ENCODE measurements at regions not wholly inside any gene's neighbourhood (a gene's known extent, or its start where the extent isn't known, plus 50 kb on each side); places are given as distances from the start of the nearest gene placed in this dataset.
"Not testable (repeated sequence)": the region's sequence is repeated elsewhere in the genome, so short reads cannot be mapped to it uniquely, and the experiment has no call there.

DNA sequence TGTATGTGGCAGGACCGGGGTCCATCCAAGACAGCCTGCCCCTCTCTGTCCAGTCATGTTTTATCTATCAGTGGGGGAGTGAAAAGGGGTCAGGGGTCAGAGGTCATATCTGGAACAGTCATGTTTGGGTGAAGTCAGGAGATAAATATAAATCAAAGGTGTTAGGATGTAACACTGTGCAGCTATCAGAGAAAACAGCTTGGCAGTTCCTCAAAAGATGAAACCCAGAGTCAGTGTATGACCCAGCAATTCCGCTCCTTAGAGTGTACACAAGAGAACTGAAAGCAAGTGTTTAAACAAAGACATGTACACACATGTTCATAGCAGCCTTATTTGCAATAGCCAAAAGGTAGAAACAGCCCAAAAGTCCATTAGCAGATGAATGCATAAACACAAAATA, 361.3 kb downstream of the FOXL1 start:
- no peak for DNase-seq

GRCh38 chr16:86941731-86942130, 363.4 kb downstream of the FOXL1 start:
- DNase-seq, result no peak

- DNase-seq, result no peak
Observed at GRCh38 chr16:86942151-86943051, 364.1 kb downstream of the FOXL1 start.

DNA sequence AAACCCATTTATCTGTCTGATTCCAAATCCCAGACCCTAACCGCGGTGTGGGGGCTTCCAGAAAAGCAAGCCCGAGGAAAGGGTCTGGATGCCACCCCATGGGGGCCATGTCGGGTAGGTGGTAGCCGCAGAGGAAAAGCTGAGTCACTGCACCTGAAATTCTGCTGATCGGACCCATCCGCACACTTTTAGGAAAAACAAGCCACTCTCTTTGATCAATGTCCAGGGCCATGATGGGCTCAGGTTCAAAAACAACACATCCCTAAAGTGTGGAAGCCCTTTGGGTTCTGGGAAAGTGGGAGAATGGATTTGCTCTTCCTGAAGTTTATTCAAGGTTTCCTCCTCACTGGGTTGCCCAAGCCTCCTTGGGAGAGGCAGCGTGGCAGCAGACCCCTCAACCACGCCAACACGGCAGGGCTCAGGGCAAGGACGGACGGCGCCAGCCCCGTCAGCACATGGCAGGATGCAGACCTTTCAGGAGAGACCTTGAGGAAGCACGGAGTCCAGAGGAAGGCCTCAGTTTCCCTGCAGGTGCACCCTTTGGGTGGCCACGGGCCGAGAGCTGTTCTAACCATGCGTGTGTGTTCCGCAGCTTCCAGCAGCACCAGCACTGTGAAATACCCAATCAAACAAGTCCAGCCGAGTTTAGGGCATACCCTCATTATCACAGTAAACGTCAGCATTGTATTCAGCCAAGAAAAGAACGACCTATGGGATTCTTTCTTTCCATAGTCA, 367.0 kb downstream of the FOXL1 start:
- no peak for DNase-seq

DNA sequence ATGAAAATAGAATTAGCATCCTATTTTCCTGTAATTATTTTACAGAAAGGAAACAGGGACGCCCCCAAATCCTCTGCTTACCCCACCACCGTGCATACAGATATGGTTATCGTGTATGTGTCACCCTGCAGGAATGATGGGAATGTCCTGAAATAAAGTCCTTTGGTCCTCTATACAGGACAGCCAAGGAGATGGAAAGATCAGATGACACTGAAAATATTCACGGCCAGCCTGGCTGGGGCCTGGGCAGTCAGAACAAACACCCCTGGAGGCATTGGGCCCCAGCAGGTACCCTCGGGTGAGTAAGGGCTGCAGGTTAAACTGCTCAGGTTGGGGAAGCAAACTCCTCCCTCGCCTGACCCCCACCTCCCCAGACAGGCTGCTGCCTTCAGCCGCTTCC, 368.0 kb downstream of the FOXL1 start:
- DNase-seq, result no peak

DNA sequence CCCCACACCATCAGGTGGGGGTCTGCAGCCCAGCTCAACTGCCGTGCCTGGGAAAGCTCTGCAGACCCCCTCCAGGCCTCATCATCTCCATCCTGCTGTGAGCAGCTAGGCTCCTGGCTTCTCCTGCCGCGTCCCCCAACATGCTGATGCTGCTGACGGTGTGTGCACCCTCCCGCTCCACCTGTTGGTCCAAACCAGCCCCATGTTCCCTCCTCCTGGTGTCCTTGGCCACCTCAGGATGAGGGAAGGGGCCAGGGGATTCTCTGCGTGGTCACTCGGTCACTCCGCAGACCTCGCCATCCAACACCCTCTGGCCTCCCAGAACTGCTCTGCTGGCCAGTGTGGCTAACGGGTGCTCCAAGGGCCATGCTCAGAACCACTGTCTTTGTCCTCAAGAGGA, 368.6 kb downstream of the FOXL1 start:
- no peak for DNase-seq

DNA sequence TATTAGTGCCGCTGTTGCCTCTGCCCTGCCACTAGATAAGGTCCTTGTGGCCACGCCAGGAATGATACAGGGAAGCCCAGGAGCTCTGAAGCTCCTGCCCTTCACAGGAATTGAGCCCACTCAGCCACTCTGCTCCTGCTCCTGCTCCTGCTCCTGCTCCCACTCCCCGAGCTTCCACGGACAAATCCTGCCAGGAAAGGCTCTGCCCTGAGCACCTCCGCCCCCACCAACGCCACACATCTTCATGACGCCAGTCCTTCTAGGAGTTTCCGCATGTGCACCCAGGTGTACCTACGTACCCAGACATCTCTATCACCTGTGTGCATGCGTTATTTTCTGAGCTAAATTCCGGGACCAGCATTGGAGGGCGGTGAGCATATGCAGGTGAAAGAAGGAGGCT, 369.1 kb downstream of the C16orf95 start:
- no peak for DNase-seq

GRCh38 chr16:86949116-86949515, 368.1 kb downstream of the C16orf95 start:
- no peak for DNase-seq

GRCh38 chr16:86949630-86950029, 367.6 kb downstream of the C16orf95 start:
- DNase-seq, result no peak

- no peak for DNase-seq
Observed at GRCh38 chr16:86951041-86951822, 366.0 kb downstream of the C16orf95 start.

GRCh38 chr16:86951831-86952598, 365.2 kb downstream of the C16orf95 start:
- DNase-seq, result no peak

DNA sequence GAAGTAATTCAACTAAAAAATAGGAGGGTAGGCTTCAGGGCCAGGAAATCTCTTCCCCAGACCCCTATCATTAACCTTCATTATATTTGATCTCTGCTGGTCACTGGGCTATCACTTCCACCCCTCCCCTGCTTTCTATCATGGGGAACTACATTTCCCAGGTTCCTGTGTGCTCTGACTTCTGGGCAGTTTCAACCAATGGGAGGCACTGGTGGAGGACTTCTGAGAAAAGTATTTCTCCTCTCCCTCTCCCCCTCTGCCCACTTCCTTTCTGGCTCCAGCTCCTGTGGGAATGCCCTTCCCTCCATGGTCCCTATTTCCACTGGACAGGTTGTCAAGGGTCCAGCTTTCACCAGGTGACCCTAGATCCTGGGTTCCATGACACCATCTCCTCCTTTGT, 364.4 kb downstream of the C16orf95 start:
- DNase-seq, result no peak

DNA sequence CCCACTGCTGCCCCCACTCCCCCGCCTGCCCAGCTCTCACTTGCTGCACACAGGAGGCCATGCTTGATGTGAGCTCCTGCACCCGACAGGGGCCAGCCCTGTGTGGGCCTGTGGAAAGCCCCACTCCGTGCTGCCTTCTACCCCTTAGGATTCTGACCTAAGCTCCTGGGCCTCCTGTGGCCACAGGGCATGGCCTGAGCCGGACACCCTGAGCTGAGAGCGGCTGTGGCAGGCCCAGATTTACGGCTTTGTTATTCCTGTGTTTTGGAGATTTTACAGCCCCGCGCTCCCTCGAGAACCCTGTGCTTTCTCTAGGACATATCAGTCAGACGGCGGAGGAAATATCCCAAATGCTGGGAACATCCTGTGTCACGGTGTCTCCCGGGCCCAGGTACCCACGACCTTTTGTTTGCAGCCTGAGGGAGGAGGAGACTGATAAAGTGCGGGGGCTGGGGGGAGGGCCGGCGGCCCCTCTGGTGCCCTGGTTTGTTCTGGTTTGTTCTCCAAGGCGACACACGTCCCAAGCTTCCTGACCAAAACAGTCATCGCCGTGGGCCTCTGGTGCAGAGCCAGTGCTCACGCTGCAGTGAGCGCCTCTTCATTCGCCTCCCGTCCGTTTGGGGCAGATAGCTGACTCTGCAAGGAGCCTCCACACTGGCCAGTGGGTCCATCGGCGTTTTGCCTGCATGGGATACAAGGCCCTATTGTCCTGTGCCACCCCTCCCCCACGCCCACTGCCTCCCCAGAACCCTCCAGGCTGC, 363.4 kb downstream of the C16orf95 start:
- DNase-seq, result no peak

DNA sequence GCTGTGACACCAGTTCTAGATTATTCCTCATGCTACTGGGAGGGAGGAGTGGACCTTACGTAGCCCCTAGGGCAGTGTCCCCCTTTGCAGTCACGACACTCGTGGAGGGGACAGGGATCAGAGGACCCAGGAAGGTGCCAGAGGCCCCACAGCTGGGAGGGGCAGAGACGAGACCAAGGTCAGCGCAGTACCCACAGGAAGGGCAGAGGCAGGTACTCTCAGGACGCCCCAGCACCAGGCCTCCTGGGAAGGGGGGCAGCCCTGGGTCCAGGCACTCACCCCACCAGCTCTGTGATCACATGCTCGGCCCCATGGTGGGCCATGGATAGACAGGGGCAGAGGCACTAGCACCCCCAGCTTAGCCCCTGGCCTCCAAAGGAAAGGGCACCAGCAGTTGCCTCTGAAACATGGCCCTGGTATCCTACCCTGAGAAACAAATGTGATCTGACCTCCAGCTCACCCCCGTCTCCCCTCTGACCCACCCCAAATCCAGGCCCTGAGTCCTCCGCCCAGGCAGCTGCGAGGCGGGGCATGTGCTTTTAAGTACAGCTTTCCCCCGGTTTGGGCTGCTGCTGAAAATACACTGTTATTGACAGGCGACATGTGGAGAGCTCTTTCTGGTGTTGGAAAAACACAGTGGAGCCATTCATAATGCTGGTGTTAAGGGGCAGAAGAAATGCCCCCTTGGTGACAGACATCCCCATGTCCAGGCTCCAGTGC, 361.9 kb downstream of the C16orf95 start:
- DNase-seq, result no peak

- DNase-seq, result no peak
Observed at GRCh38 chr16:86956437-86956836, 360.8 kb downstream of the C16orf95 start.

- not testable (repeated sequence) for DNase-seq
Observed at GRCh38 chr16:86957662-86958198, 359.5 kb downstream of the C16orf95 start.

GRCh38 chr16:86958423-86958822, 358.8 kb downstream of the C16orf95 start:
- no peak for DNase-seq

DNA sequence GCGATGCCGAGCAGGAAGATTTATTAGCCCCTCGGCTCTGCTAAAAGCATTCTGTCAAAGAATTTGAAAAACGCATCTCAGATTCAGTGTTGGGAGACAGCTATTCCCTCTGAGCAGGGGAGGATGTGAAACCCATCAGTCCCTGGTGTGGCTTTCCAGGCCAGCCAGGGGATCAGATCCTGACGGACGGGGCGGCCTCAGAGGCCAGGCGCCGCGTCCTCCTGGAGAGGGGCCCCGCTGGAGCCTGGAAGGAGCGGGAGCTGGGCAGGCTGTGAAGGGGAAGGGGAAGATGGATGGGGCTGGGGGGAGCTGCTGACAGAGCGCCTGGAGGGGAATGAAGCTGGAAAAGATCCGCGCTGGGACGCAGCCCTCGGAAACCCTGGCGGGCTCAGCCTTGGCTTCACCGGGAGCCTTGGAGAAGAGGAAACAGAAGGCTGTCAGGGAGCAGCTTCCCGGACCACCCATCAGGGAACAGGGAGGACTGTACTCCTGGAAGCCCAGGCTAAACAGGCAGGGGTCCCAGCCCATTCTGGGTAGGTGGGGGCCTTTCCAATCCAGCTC, 358.0 kb downstream of the C16orf95 start:
- DNase-seq, result peak; percentile 72

DNA sequence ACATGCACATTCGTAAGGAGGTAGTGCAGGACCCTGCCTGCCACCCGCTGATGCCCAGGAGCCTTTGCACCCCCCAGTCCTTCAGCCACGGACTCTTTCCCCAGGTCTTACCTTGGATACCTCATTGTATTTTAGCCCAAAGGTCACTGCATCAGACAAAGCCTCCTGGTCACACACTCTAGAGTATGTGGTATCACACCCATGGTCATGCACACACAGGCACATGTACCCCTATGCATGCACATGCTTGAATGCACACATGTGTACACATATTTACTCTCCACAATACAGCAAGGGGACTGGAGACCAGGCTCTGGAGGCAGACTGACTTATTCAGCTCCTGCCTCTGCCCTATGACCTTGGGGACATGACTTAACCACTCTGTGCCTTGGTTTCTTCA, 357.5 kb downstream of the C16orf95 start:
- no peak for DNase-seq

- no peak for DNase-seq
Observed at GRCh38 chr16:86960266-86960665, 356.9 kb downstream of the C16orf95 start.
